Hepatocyte (in vitro differentiated cells): ENCODE measurements at regions not wholly inside any gene's neighbourhood (a gene's known extent, or its start where the extent isn't known, plus 50 kb on each side); places are given as distances from the start of the nearest gene placed in this dataset.

Experiments used
- CTCF ChIP-seq: fragments of 200-600 bp; sonication (generic); IDR thresholded peaks from 2 replicates; pipeline ENCODE4 v1.5.1; 2016; ENCODE audit warnings: antibody characterized with exemption, mild to moderate bottlenecking; ENCODE audit not compliant: poor library complexity
- EZH2 ChIP-seq: fragments of 200-600 bp; sonication (generic); IDR thresholded peaks from 2 replicates; pipeline ENCODE4 v1.6.1; 2016; ENCODE audit warnings: antibody characterized with exemption, mild to moderate bottlenecking, borderline replicate concordance

DNA sequence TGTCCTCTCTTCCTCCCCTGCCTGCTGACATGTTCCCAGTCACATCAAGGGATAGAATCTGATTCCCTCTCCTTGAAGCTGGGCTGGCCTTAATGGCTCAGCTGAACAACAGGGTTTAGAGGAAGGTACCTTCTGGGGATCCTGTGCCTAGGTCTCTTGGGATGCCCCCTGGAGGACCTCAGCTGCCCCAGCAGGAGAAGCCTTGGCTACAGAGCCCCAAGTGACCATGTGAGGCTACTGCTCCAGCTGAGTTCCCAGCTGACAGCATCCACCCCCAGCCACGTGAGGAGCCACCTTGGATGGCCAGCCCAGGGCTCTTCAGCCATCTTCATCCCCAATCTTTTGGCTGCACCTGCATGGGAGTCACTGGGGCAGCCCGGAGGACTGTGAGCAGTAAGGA lies 1499.3 kb downstream of the TBC1D22A start:
- TF ChIP-seq CTCF: no peak
- no peak for TF ChIP-seq EZH2
